ENCODE measurements at regions not wholly inside any gene's neighbourhood (a gene's known extent, or its start where the extent isn't known, plus 50 kb on each side); places are given as distances from the start of the nearest gene placed in this dataset.

DNA sequence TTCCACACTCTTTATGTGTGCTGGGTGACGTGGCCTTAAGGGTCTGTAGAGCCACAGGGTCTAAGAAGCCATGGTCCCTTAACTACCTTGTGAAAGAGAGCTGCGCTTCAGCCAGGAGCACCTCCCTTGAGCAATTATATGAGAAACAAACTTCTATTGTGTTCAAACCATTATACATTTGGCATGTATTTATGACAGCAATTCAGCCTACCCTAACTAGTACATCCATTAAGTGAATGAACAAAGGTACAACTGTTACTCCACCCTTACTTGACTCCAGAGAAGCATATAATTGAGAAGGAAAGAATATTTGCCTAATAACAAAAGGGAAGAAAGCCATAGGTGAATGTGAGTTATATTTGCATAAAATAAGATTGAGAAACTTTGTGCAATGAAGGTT is 69.8 kb upstream of the BOC start:
- no peak for TF ChIP-seq YY1 (IDR thresholded peaks at IDR 0.05; ENCODE audit: insufficient read depth, insufficient read length)
- no peak for TF ChIP-seq SUZ12 (IDR thresholded peaks at IDR 0.05; ENCODE audit: extremely low read depth, insufficient read depth, insufficient read length)
- TF ChIP-seq ZNF274 (IDR thresholded peaks at IDR 0.05; ENCODE audit: low read depth, low read length), result no peak

All from NT2/D1 (cell line).